ENCODE measurements at regions not wholly inside any gene's neighbourhood (a gene's known extent, or its start where the extent isn't known, plus 50 kb on each side); places are given as distances from the start of the nearest gene placed in this dataset.
"Not testable (repeated sequence)": the region's sequence is repeated elsewhere in the genome, so short reads cannot be mapped to it uniquely, and the experiment has no call there.

DNA sequence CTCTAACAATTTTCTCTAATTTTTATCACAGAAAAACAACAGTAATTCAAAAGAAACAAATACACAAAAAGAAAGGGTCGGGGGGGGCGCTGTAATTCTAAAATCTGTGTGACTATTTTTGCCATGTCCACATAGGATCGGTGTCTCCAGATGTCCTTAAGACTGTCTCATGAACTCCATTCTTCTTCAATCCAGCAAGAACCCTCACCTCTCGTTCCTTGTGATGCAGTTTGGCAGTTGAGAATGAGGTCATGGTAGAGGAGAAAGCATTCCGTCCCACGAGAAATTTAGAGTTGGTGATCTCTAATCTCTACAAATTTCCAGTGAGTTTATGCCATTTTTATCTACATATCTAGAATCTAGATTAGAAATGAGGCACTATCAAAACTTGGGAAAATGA is 394.7 kb downstream of the TFEC start:
- no peak for DNase-seq

GRCh38 chr7:115635376-115635775 is 395.2 kb downstream of the TFEC start:
- peak; percentile 54 for DNase-seq

DNA sequence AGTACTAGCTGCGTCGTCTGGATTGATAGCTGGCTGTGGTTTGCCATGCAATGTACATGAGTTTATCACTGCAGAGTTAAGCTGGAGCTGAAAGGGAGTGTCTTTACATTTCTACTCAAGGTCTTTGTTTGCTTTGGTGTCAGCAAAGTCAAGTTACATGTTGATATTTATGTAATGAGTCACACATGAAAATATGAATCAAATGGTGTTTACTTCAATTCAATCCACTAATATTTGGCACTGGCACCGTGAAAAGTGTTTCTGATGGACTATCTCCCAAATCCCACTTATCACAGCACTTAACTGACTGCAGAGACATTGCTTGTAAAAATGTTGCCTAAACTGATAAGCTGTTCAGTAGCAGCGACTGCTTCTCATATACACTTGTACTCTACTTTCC is 395.9 kb downstream of the TFEC start:
- no peak for DNase-seq

DNA sequence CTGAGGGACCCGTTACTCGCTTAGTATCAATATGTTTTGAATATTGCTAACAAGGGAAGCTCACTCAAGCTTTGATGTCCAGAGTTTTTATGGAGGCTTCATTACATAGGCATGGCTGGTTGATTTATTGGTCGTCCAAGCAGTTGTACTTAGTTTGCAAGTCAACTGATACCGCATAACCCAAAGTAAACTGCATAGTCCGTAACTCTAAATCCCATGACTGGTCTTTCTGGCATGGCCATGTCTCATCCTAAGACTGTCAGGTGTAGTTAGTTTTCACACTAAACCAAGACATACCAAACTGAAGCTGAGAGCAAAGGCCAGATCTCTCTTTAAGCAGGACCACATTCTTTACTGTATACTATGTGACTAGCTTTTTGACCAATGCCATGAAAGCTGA is 397.9 kb downstream of the TFEC start:
- no peak for DNase-seq

DNA sequence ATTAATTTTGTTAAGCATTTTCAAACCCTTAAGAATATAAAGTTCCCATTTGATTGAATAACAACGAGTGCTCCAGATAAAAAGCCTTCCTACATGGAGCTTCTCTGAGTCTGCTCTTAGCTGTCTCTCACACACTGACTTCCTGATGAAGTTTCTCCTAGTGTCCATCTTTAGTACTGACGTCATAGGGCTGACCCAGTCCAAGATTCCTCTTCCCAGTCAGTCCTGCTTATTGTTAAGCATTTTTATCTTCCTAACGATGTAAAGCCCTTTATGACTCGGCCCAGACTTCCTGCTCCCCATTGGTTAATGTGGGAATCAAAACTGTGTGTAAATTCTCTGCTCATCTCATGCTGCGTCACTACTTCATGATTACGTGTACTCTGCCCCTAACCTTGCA is 398.8 kb downstream of the TFEC start:
- peak; percentile 26 for DNase-seq

- DNase-seq: no peak
These were observed 400.5 kb downstream of the TFEC start for GRCh38 chr7:115630049-115630448.

DNA sequence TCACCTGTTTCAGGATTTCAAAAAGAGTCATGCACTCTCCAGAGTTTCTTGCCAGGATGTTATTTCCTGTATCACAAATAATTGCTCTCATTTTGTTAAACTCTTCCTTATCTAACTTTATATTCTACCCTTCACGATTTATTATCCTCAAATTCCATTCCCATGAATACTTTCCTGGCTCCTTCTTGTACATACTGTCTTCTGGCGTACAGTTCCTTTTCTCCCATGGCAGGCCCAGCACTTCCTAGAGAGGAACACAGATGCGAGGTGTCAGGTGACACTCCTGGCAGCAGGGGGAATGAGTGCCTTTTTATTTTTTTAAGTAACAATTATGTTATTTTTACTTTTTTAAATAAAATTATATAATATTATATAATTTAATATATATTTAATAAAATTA is 411.9 kb downstream of the TFEC start:
- peak; percentile 74 for DNase-seq

DNA sequence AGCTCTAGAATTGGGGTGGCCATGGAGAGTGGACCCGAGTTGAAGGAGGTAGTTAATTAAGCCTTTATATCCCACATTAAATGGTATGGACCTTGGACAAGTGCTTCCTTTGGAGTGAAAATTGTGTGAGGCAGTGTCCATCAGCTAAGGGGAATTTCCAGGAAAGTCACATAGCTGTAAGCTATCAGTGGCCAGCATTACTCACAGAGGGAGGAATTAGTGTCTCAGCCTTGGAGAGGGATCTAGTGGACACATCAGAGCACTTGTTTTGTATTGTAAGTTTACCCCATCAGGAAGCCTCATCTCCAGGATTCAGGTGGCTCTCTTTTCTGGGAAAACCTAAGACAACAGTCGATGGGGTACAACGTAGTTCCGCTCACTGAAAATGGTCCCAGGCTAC is 416.7 kb downstream of the TFEC start:
- no peak for DNase-seq

DNA sequence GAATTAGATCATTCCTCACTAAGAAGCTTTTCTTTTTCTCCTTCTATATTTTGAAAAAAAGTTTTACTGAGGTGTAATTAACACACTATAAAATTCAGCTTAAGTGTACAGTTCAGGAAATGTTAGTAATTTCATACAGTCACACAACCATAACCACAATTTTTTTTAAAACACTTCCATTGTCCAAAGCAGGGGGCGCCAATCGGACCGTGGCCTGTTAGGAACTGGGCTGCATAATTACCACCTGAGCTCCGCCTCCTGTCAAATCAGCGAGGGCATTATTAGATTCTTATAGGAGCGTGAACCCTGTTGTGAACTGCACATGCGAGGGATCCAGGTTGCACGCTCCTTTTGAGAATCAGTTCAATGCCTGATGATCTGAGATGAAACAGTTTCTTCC is 427.1 kb downstream of the TFEC start:
- no peak for DNase-seq

DNA sequence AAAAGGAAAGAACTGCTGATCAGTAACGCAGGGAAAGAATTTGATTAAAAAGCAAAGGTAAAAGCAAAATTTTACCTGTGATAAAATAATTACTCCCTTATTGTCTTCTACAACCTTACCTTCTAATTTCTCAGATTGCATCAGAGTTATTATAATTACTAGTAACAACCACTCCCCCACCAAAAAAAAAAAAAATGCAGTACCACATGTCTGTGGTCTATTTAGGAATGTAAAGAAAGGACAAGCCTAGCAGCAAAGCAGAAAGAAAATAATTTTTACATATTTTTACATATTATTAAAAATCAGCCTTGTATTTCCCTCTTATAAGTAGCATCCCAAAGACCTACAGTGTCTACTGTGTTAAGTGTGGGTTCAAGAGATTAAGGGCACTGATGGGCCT is 430.4 kb downstream of the TFEC start:
- DNase-seq: peak; percentile 45

DNA sequence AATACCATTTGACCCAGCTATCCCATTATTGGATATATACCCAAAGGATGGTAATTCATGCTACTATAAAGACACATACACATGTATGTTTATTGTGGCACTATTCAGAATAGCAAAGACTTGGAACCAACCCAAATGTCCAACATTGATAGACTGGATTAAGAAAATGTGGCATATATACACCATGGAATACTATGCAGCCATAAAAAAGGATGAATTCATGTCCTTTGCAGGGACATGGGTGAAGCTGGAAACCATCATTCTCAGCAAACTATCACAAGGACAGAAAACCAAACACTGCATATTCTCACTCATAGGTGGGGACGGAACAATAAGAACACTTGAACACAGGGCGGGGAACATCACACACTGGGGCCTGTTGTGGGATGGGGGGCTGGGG is 431.4 kb downstream of the TFEC start:
- not testable (repeated sequence) for DNase-seq

DNA sequence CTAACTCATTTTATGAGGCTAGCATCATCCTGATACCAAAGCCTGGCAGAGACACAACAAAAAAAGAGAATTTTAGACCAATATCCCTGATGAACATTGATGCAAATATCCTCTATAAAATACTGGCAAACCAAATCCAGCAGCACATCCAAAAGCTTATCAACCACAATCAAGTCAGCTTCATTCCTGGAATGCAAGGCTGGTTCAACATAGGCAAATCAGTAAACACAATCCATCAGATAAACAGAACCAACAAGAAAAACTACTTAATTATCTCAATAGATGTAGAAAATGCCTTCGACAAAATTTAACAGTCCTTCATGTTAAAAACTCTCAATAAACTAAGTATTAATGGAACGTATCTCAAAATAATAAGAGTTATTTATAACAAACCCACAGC is 433.3 kb downstream of the TFEC start:
- not testable (repeated sequence) for DNase-seq

DNA sequence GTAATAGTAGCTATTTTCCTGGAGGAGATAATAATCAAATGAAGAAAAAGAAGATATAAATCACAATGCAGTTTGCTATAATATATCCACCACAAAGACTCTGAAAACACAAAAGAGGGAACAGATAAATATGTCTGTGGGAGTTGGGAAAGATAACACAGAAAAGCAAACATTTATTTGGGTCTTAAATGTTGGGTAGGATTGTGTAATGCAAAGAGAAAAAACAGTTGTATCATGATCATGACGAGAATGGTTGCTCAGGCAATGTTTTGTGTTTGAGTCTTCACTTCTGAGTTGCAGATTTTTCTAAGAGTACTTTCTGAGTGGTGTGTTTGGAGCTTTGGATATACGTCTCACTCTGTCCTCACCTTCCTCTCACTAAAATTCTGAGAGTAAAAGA is 437.5 kb downstream of the TFEC start:
- no peak for DNase-seq

- DNase-seq: peak; percentile 39
These were observed 445.4 kb downstream of the TFEC start for GRCh38 chr7:115585015-115585718.

- DNase-seq: no peak
These were observed 447.6 kb downstream of the TFEC start for GRCh38 chr7:115582956-115583355.

DNA sequence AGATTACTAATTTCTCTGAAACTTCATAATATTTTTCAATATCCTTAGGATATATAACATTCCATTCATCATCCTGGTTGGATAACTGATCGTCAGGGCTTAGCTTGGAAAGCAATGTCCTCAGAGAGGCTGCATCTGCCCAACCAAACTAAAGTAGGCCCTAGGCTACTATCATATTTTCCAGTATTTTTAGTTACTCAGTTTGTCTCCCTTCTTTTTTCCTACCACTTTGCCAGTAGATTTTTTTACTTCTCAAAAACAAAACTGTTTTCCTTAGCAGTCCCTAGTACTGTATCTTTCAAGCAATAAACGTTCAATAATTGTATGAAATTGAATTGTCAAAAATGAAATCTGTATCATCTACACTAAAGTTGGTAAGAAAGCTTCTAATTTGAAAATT is 452.0 kb downstream of the TFEC start:
- DNase-seq: no peak

GRCh38 chr7:115574681-115575291 is 455.8 kb downstream of the TFEC start:
- no peak for DNase-seq

DNA sequence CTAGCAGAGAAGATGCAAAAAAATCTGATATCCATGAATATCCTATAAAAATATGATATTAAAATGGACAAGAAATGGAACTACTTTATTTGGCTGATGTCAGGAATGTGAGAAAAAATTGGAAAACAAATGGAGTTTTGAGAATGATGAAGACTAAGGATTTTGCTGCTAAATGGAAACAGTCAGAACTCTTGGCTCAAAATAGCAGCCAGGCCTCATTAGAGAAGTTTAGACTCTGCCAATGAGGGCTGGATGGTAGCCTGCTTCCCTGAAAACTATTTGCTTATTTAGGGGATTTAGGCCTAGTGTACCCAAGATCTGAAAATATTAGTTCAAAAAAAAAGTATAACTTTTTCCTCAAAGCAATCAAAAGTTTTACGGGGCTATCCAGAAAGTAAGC is 458.5 kb downstream of the TFEC start:
- no peak for DNase-seq

- DNase-seq: peak; percentile 67
These were observed 469.0 kb downstream of the TFEC start for GRCh38 chr7:115561335-115562110.

- DNase-seq: no peak
These were observed 470.7 kb downstream of the TFEC start for GRCh38 chr7:115559877-115560276.

DNA sequence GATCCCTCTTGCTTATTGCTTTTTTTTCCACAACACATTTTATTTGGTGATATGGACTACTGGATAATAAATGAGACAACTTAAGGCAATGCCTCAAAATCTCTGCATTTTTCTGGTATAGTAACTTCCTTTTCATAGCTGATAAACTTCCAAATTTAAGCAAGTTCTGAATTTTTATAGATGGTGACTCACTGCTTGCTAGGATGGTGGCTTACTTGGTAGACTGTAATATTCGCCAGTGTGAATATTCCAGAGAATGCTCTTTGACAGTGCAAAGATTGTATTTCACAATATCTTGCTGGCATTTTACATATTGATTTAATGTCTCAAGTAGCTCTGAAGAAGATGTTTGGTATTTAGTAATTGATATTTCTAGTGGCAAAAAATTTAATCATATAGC is 472.4 kb downstream of the TFEC start:
- DNase-seq: peak; percentile 73

DNA sequence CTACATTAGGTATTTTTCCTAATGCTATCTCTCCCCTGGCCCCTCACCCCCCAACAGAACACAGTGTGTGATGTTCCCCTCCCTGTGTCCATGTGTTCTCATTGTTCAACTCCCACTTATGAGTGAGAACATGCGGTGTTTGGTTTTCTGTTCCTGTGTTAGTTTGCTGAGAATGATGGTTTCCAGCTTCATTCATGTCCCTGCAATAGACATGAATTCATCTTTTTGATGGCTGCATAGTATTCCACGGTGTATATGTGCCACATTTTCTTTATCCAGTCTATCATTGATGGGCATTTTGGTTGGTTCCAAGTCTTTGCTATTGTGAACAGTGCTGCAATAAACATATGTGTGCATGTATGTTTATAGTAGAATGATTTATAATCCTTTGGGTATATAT is 473.3 kb downstream of the TFEC start:
- not testable (repeated sequence) for DNase-seq

GRCh38 chr7:115552766-115553165 is 477.8 kb downstream of the TFEC start:
- DNase-seq: no peak

DNA sequence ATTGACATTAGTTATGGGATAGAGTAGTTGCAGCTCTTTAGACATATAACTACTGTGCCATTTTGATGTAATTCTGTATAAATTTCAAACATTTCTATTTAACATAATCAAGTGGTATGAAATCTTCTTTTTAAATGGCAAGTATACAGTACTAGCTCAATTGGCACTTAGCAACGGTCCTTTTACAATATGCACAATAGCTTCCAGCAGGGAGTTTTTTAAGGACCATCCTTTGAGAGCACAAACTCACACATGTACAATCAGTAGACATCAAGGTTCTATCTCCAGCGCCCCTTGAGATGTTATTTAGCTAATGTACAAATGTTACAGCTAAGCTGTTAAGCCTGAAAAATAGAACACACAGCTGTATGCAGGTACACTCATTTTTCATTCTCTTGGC is 480.7 kb downstream of the TFEC start:
- DNase-seq: no peak

Measured in fibroblast of skin of right biceps (primary cell).